DMS 273 treated with DMSO at 0.1 percent for 48 hours (cell line): ENCODE measurements at regions not wholly inside any gene's neighbourhood (a gene's known extent, or its start where the extent isn't known, plus 50 kb on each side); places are given as distances from the start of the nearest gene placed in this dataset.

ENCODE experiments used
- DNase-seq: peaks from one replicate; lab custom pipeline; 2025; lab: John Stamatoyannopoulos, UW

- DNase-seq: no peak
These were observed 838.6 kb downstream of the GATA3 start for GRCh38 chr10:8893102-8893501.

GRCh38 chr10:8894148-8894547 lies 839.7 kb downstream of the GATA3 start:
- DNase-seq: no peak

- no peak for DNase-seq
These were observed 843.3 kb downstream of the GATA3 start for GRCh38 chr10:8897769-8898168.

GRCh38 chr10:8898745-8899330 lies 844.4 kb downstream of the GATA3 start:
- no peak for DNase-seq

GRCh38 chr10:8902926-8903325 lies 848.4 kb downstream of the GATA3 start:
- DNase-seq: no peak

GRCh38 chr10:8908013-8908412 lies 853.5 kb downstream of the GATA3 start:
- DNase-seq: no peak

GRCh38 chr10:8910314-8910713 lies 855.8 kb downstream of the GATA3 start:
- DNase-seq: no peak

GRCh38 chr10:8911032-8911431 lies 856.5 kb downstream of the GATA3 start:
- no peak for DNase-seq

GRCh38 chr10:8912108-8912507 lies 857.6 kb downstream of the GATA3 start:
- DNase-seq: no peak

- DNase-seq: no peak
These were observed 859.2 kb downstream of the GATA3 start for GRCh38 chr10:8913720-8914119.

- no peak for DNase-seq
These were observed 864.8 kb downstream of the GATA3 start for GRCh38 chr10:8919280-8919679.

- no peak for DNase-seq
These were observed 867.1 kb downstream of the GATA3 start for GRCh38 chr10:8921568-8921967.

- no peak for DNase-seq
These were observed 868.6 kb downstream of the GATA3 start for GRCh38 chr10:8923096-8923495.

GRCh38 chr10:8927705-8928104 lies 873.2 kb downstream of the GATA3 start:
- no peak for DNase-seq

GRCh38 chr10:8946451-8946850 lies 892.0 kb downstream of the GATA3 start:
- DNase-seq: no peak

- no peak for DNase-seq
These were observed 896.5 kb downstream of the GATA3 start for GRCh38 chr10:8950978-8951377.

GRCh38 chr10:8951440-8952089 lies 897.1 kb downstream of the GATA3 start:
- no peak for DNase-seq

- no peak for DNase-seq
These were observed 901.9 kb downstream of the GATA3 start for GRCh38 chr10:8956400-8956799.

GRCh38 chr10:8962249-8962648 lies 907.8 kb downstream of the GATA3 start:
- DNase-seq: no peak

- no peak for DNase-seq
These were observed 912.6 kb downstream of the GATA3 start for GRCh38 chr10:8967061-8967460.

- DNase-seq: no peak
These were observed 915.4 kb downstream of the GATA3 start for GRCh38 chr10:8969853-8970252.

- no peak for DNase-seq
These were observed 921.0 kb downstream of the GATA3 start for GRCh38 chr10:8975535-8975934.

GRCh38 chr10:8978100-8978499 lies 923.6 kb downstream of the GATA3 start:
- no peak for DNase-seq

GRCh38 chr10:8979976-8980375 lies 925.5 kb downstream of the GATA3 start:
- no peak for DNase-seq
